ENCODE measurements at regions not wholly inside any gene's neighbourhood (a gene's known extent, or its start where the extent isn't known, plus 50 kb on each side); places are given as distances from the start of the nearest gene placed in this dataset.

- no peaks in the 10 kb centered on the region for H3K27me3 ChIP-seq (replicated peaks; ENCODE audit: insufficient read depth)
- WGBS, 2 experiments (ENCODE audit: low coverage in 1 of 2, low lambda C conversion rate in 2 of 2, missing lambda C conversion rate in 2 of 2) = 28 to 34% methylated on average over 8 of the region's 8 CpGs
- no peaks in the 10 kb centered on the region for H3F3A ChIP-seq (ENCODE audit: insufficient read depth)
- no peak for DNase-seq
- no peaks in the 10 kb centered on the region for H3K9me2 ChIP-seq (ENCODE audit: insufficient read depth)
- H3K4me3 ChIP-seq = no peak overlapping the region
- no peaks in the 10 kb centered on the region for H3K79me2 ChIP-seq (ENCODE audit: insufficient read depth)
- H2AFZ ChIP-seq = no peak overlapping the region
- H3K36me3 ChIP-seq (ENCODE audit: low read depth) = no peaks in the 10 kb centered on the region
- TF ChIP-seq EZH2phosphoT487 (IDR thresholded peaks at IDR 0.05; ENCODE audit: insufficient read depth, low read depth) = no peak
- TF ChIP-seq EZH2 (IDR thresholded peaks at IDR 0.05; ENCODE audit: insufficient read depth, poor library complexity, severe bottlenecking) = no peak
- no peaks in the 10 kb centered on the region for H3K9me3 ChIP-seq (ENCODE audit: low read depth)
- no peaks in the 10 kb centered on the region for H4K20me1 ChIP-seq (ENCODE audit: insufficient read depth)
- no peak overlapping the region for H3K9ac ChIP-seq
- H3K27ac ChIP-seq = no peak overlapping the region
- no peaks in the 10 kb centered on the region for H3K4me1 ChIP-seq (ENCODE audit: insufficient read depth)
- H3K4me2 ChIP-seq (ENCODE audit: unreplicated experiment) = no peak overlapping the region
- in situ Hi-C loops (cut with MboI) = no loop called here
Observed at GRCh38 chr16:58828901-58829545, 94.9 kb upstream of the GOT2 start.

- Histone ChIP-seq H3K9me3 (ENCODE audit: low read depth) (no peaks in the 10 kb centered on the region), H3K9ac (no peak overlapping the region), H2AFZ (no peak overlapping the region), H3K27ac (no peak overlapping the region), H3K4me2 (ENCODE audit: unreplicated experiment) (no peak overlapping the region), H4K20me1 (ENCODE audit: insufficient read depth) (no peaks in the 10 kb centered on the region), H3K79me2 (ENCODE audit: insufficient read depth) (no peaks in the 10 kb centered on the region), H3K9me2 (ENCODE audit: insufficient read depth) (no peaks in the 10 kb centered on the region), H3F3A (ENCODE audit: insufficient read depth) (no peaks in the 10 kb centered on the region), H3K4me1 (ENCODE audit: insufficient read depth) (no peaks in the 10 kb centered on the region), H3K27me3 (replicated peaks; ENCODE audit: insufficient read depth) (no peaks in the 10 kb centered on the region), H3K36me3 (ENCODE audit: low read depth) (no peaks in the 10 kb centered on the region), H3K4me3 (no peak overlapping the region)
- DNase-seq = no peak
- TF ChIP-seq EZH2phosphoT487 (IDR thresholded peaks at IDR 0.05; ENCODE audit: insufficient read depth, low read depth) (no peak), EZH2 (IDR thresholded peaks at IDR 0.05; ENCODE audit: insufficient read depth, poor library complexity, severe bottlenecking) (no peak)
- in situ Hi-C loops (cut with MboI) = no loop called here
Observed at GRCh38 chr16:58824201-58824600, 90.1 kb upstream of the GOT2 start.

GRCh38 chr16:58821886-58822285 is 87.8 kb upstream of the GOT2 start:
- DNase-seq = no peak
- in situ Hi-C loops (cut with MboI) = no loop called here
- Histone ChIP-seq H4K20me1 (ENCODE audit: insufficient read depth) (no peaks in the 10 kb centered on the region), H3K9me2 (ENCODE audit: insufficient read depth) (no peaks in the 10 kb centered on the region), H3K27ac (no peak overlapping the region), H3K27me3 (replicated peaks; ENCODE audit: insufficient read depth) (no peaks in the 10 kb centered on the region), H3K79me2 (ENCODE audit: insufficient read depth) (no peaks in the 10 kb centered on the region), H3F3A (ENCODE audit: insufficient read depth) (no peaks in the 10 kb centered on the region), H3K9ac (no peak overlapping the region), H3K4me3 (no peak overlapping the region), H3K4me2 (ENCODE audit: unreplicated experiment) (no peak overlapping the region), H3K4me1 (ENCODE audit: insufficient read depth) (no peaks in the 10 kb centered on the region), H3K9me3 (ENCODE audit: low read depth) (no peaks in the 10 kb centered on the region), H3K36me3 (ENCODE audit: low read depth) (no peaks in the 10 kb centered on the region), H2AFZ (no peak overlapping the region)
- TF ChIP-seq EZH2phosphoT487 (IDR thresholded peaks at IDR 0.05; ENCODE audit: insufficient read depth, low read depth) (no peak), EZH2 (IDR thresholded peaks at IDR 0.05; ENCODE audit: insufficient read depth, poor library complexity, severe bottlenecking) (no peak)

GRCh38 chr16:58820411-58820810 is 86.3 kb upstream of the GOT2 start:
- Histone ChIP-seq H3K36me3 (ENCODE audit: low read depth) (no peaks in the 10 kb centered on the region), H3F3A (ENCODE audit: insufficient read depth) (no peaks in the 10 kb centered on the region), H4K20me1 (ENCODE audit: insufficient read depth) (no peaks in the 10 kb centered on the region), H3K4me1 (ENCODE audit: insufficient read depth) (no peaks in the 10 kb centered on the region), H3K9ac (no peak overlapping the region), H3K79me2 (ENCODE audit: insufficient read depth) (no peaks in the 10 kb centered on the region), H3K27ac (no peak overlapping the region), H3K27me3 (replicated peaks; ENCODE audit: insufficient read depth) (no peaks in the 10 kb centered on the region), H2AFZ (no peak overlapping the region), H3K4me2 (ENCODE audit: unreplicated experiment) (no peak overlapping the region), H3K9me2 (ENCODE audit: insufficient read depth) (no peaks in the 10 kb centered on the region), H3K9me3 (ENCODE audit: low read depth) (no peaks in the 10 kb centered on the region), H3K4me3 (no peak overlapping the region)
- 0% methylated on average over 1 of the region's 1 CpG for WGBS, 2 experiments (ENCODE audit: low coverage in 1 of 2, low lambda C conversion rate in 2 of 2, missing lambda C conversion rate in 2 of 2)
- no peak for TF ChIP-seq EZH2 (IDR thresholded peaks at IDR 0.05; ENCODE audit: insufficient read depth, poor library complexity, severe bottlenecking)
- no peak for TF ChIP-seq EZH2phosphoT487 (IDR thresholded peaks at IDR 0.05; ENCODE audit: insufficient read depth, low read depth)
- in situ Hi-C loops (cut with MboI) = no loop called here
- DNase-seq = no peak
